DOHH2 (cell line): ENCODE measurements at regions not wholly inside any gene's neighbourhood (a gene's known extent, or its start where the extent isn't known, plus 50 kb on each side); places are given as distances from the start of the nearest gene placed in this dataset.

Experiments used
- EZH2phosphoT487 ChIP-seq: fragments of 200-600 bp; sonication (generic); IDR thresholded peaks from 2 replicates; pipeline ENCODE4 v1.6.1; 2017; ENCODE audit warnings: borderline replicate concordance, mild to moderate bottlenecking, antibody characterized with exemption, low read length, moderate library complexity, mixed read lengths
- TF ChIP-seq, protein P1 (sequence below): fragments of 200-600 bp; sonication (generic); IDR thresholded peaks from one replicate; pipeline ENCODE4 v1.5.1; 2014; ENCODE audit warnings: antibody characterized with exemption, mild to moderate bottlenecking, low read depth, low read length; ENCODE audit not compliant: poor library complexity, severe bottlenecking

GRCh38 chr5:74098456-74098855 lies 472.5 kb downstream of the ARHGEF28 start:
- TF ChIP-seq, protein P1, sequence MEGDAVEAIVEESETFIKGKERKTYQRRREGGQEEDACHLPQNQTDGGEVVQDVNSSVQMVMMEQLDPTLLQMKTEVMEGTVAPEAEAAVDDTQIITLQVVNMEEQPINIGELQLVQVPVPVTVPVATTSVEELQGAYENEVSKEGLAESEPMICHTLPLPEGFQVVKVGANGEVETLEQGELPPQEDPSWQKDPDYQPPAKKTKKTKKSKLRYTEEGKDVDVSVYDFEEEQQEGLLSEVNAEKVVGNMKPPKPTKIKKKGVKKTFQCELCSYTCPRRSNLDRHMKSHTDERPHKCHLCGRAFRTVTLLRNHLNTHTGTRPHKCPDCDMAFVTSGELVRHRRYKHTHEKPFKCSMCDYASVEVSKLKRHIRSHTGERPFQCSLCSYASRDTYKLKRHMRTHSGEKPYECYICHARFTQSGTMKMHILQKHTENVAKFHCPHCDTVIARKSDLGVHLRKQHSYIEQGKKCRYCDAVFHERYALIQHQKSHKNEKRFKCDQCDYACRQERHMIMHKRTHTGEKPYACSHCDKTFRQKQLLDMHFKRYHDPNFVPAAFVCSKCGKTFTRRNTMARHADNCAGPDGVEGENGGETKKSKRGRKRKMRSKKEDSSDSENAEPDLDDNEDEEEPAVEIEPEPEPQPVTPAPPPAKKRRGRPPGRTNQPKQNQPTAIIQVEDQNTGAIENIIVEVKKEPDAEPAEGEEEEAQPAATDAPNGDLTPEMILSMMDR, result no peak
- TF ChIP-seq EZH2phosphoT487, result no peak
